SKM-1 treated with dmso at 0.1 percent for 144 hours (cell line): ENCODE measurements at regions not wholly inside any gene's neighbourhood (a gene's known extent, or its start where the extent isn't known, plus 50 kb on each side); places are given as distances from the start of the nearest gene placed in this dataset.

Source experiments
- DNase-seq: peaks from one replicate; lab custom pipeline; 2025; ENCODE audit not compliant: unreplicated experiment; lab: John Stamatoyannopoulos, UW

- no peak for DNase-seq
These were observed 58.8 kb upstream of the ZNF804B start for GRCh38 chr7:88700725-88701124.

GRCh38 chr7:88694207-88694606, 65.3 kb upstream of the ZNF804B start:
- no peak for DNase-seq

- DNase-seq = no peak
These were observed 66.4 kb upstream of the ZNF804B start for GRCh38 chr7:88693131-88693530.

- DNase-seq = no peak
These were observed 67.0 kb upstream of the ZNF804B start for GRCh38 chr7:88692493-88692892.

- no peak for DNase-seq
These were observed 69.7 kb upstream of the ZNF804B start for GRCh38 chr7:88689821-88690220.

GRCh38 chr7:88688222-88688621, 71.3 kb upstream of the ZNF804B start:
- no peak for DNase-seq

GRCh38 chr7:88686468-88687229, 72.9 kb upstream of the ZNF804B start:
- DNase-seq = no peak

GRCh38 chr7:88681682-88682081, 77.8 kb upstream of the ZNF804B start:
- no peak for DNase-seq

- no peak for DNase-seq
These were observed 89.0 kb upstream of the ZNF804B start for GRCh38 chr7:88670536-88670935.

- no peak for DNase-seq
These were observed 89.6 kb upstream of the ZNF804B start for GRCh38 chr7:88669913-88670312.

GRCh38 chr7:88668591-88668990, 90.9 kb upstream of the ZNF804B start:
- DNase-seq = no peak

- DNase-seq = no peak
These were observed 92.9 kb upstream of the ZNF804B start for GRCh38 chr7:88666626-88667025.

- no peak for DNase-seq
These were observed 93.5 kb upstream of the ZNF804B start for GRCh38 chr7:88665892-88666514.

GRCh38 chr7:88664630-88665233, 94.8 kb upstream of the ZNF804B start:
- DNase-seq = no peak

GRCh38 chr7:88661921-88662320, 97.6 kb upstream of the ZNF804B start:
- DNase-seq = no peak

GRCh38 chr7:88647825-88648224, 111.7 kb upstream of the ZNF804B start:
- no peak for DNase-seq

- DNase-seq = no peak
These were observed 120.9 kb upstream of the ZNF804B start for GRCh38 chr7:88638583-88638982.

- no peak for DNase-seq
These were observed 121.7 kb upstream of the ZNF804B start for GRCh38 chr7:88637795-88638194.

- DNase-seq = no peak
These were observed 124.4 kb upstream of the ZNF804B start for GRCh38 chr7:88635149-88635548.

- DNase-seq = no peak
These were observed 129.9 kb upstream of the ZNF804B start for GRCh38 chr7:88629559-88629958.

- no peak for DNase-seq
These were observed 131.0 kb upstream of the ZNF804B start for GRCh38 chr7:88628363-88629085.

- DNase-seq = no peak
These were observed 142.3 kb upstream of the ZNF804B start for GRCh38 chr7:88617185-88617584.
